K562 (cell line): ENCODE measurements at regions not wholly inside any gene's neighbourhood (a gene's known extent, or its start where the extent isn't known, plus 50 kb on each side); places are given as distances from the start of the nearest gene placed in this dataset.

Experiments
- ATAC-seq: fragments of 200-7000 bp; cut with Tn5 transposase; 3 replicates; pipeline ENCODE4 v1.9.1; 2020; ENCODE audit warnings: moderate library complexity
- BruUV-seq: library from RNA; stranded (reverse); fragments of 400-500 nt; replicated peaks from 2 replicates; lab custom pipeline; 2021; lab: Mats Ljungman, UMichigan
- CTCF ChIA-PET: fragments of 300-600 bp; formaldehyde crosslinking; extraction: SDS; loops from one replicate; lab custom pipeline; 2021; ENCODE audit warnings: low intra/inter-chr PET ratio; lab: Yijun Ruan, JAX
- POLR2A ChIA-PET: fragments of 300-600, 350-650 bp; sonication (Branson Sonifier 250); formaldehyde crosslinking; extraction: SDS; loops from one replicate; lab custom pipeline; 2021; ENCODE audit warnings: antibody characterized with exemption, inconsistent platforms; lab: Yijun Ruan, JAX
- DNase-seq, 4 experiments: peaks; one replicate each; pipeline versions ENCODE4 v3.0.0 to v3.0.0-alpha.2; 2011 to 2018; ENCODE audit warnings: low spot score in 3 of 4, mixed read lengths in 3 of 4; ENCODE audit errors: extremely low read depth in 1 of 4
- FAIRE-seq: peaks from 2 replicates; lab custom pipeline; 2011; peaks lifted over from hg19 to GRCh38; lab: Jason Lieb, UNC
- H2AFZ ChIP-seq: 2 replicates; pipeline ENCODE4 v1.6.0; 2011; ENCODE audit warnings: low read depth, low read length, control low read depth, inconsistent platforms
- H3K27ac ChIP-seq: fragments of 200-600 bp; 3 replicates; pipeline ENCODE4 v1.8.0; 2011; ENCODE audit warnings: low read depth, mild to moderate bottlenecking, control low read depth, inconsistent platforms, low read length, moderate library complexity, mixed read lengths; ENCODE audit errors: extremely low read depth
- H3K27me3 ChIP-seq, 2 experiments: fragments of 300-600 bp in 1 of 2; 2 replicates in 1 of 2; 3 replicates in 1 of 2; pipeline versions ENCODE4 v1.6.0 to v1.8.0; 2011; ENCODE audit warnings: inconsistent platforms in 2 of 2, low read length in 2 of 2, mild to moderate bottlenecking in 1 of 2, mixed read lengths in 1 of 2, moderate library complexity in 1 of 2; ENCODE audit not compliant: control insufficient read depth in 2 of 2, insufficient read depth in 2 of 2
- H3K36me3 ChIP-seq: fragments of 300-600 bp; 3 replicates; pipeline ENCODE4 v1.8.0; 2011; ENCODE audit warnings: mild to moderate bottlenecking, low read length, inconsistent platforms; ENCODE audit not compliant: control insufficient read depth, insufficient read depth
- H3K4me1 ChIP-seq, 2 experiments: fragments of 200-600 bp in 1 of 2; replicated peaks in 1 of 2; 2 replicates in 1 of 2; 3 replicates in 1 of 2; pipeline versions ENCODE4 v1.5.1 to v1.8.0; 2011; ENCODE audit warnings: inconsistent platforms in 2 of 2, low read length in 2 of 2, mild to moderate bottlenecking in 1 of 2, mixed read lengths in 1 of 2, moderate library complexity in 1 of 2; ENCODE audit not compliant: control insufficient read depth in 2 of 2, insufficient read depth in 2 of 2
- H3K4me2 ChIP-seq: 2 replicates; pipeline ENCODE4 v1.6.1; 2011; ENCODE audit warnings: low read length, control low read depth, inconsistent platforms, mixed read lengths; ENCODE audit not compliant: insufficient read depth
- H3K4me3 ChIP-seq: fragments of 200-600 bp; sonication (generic), shearing (Covaris generic); 2 replicates; pipeline ENCODE4 v1.5.1; 2016; ENCODE audit warnings: control low read depth, inconsistent platforms
- H3K79me2 ChIP-seq: fragments of 200-600 bp; 3 replicates; pipeline ENCODE4 v1.8.0; 2011; ENCODE audit warnings: low read length, inconsistent platforms; ENCODE audit not compliant: control insufficient read depth, insufficient read depth
- H3K9ac ChIP-seq, 2 experiments: 2 replicates each; pipeline versions ENCODE4 v1.6.0 to v1.6.1; 2011; ENCODE audit warnings: low read depth in 2 of 2, low read length in 2 of 2, control low read depth in 1 of 2, inconsistent platforms in 1 of 2, mild to moderate bottlenecking in 1 of 2, mixed read lengths in 1 of 2; ENCODE audit not compliant: insufficient read depth in 1 of 2
- H3K9me1 ChIP-seq: one replicate; pipeline ENCODE4 v1.6.0; 2011; ENCODE audit warnings: inconsistent platforms, mild to moderate bottlenecking, low read length, moderate library complexity; ENCODE audit not compliant: control insufficient read depth, insufficient read depth
- H3K9me3 ChIP-seq: replicated peaks from 2 replicates; pipeline ENCODE4 v1.5.1; 2011; ENCODE audit warnings: low read depth, low read length, inconsistent platforms; ENCODE audit not compliant: control insufficient read depth, insufficient read depth
- H4K20me1 ChIP-seq: replicated peaks from 2 replicates; pipeline ENCODE4 v1.6.1; 2011; ENCODE audit warnings: low read length, inconsistent platforms, mixed read lengths; ENCODE audit not compliant: control insufficient read depth, insufficient read depth
- BRD4 ChIP-seq: fragments of 200-600 bp; sonication (generic); IDR thresholded peaks from 2 replicates; pipeline ENCODE4 v1.6.1; 2017; ENCODE audit warnings: inconsistent platforms
- ETV5 ChIP-seq: sonication (generic); formaldehyde crosslinking; IDR thresholded peaks from 2 replicates; pipeline ENCODE4 v1.4.0; 2020; ENCODE audit warnings: low read depth, mild to moderate bottlenecking, missing genetic modification reagents
- GABPA ChIP-seq: fragments of 200-800 bp; sonication (Bioruptor generic); conservative IDR thresholded peaks from 2 replicates; pipeline ENCODE4 v1.6.1; 2016; ENCODE audit warnings: low read depth, missing genetic modification characterization, missing compliant biosample characterization
- HOXB6 ChIP-seq: fragments of 250-450 bp; sonication (Bioruptor Pico); IDR thresholded peaks from 2 replicates; pipeline ENCODE4 v1.5.1; 2022; ENCODE audit warnings: mild to moderate bottlenecking, borderline replicate concordance
- MEF2A ChIP-seq: IDR thresholded peaks from 2 replicates; pipeline ENCODE4 v1.6.1; 2011; ENCODE audit warnings: low read depth, mild to moderate bottlenecking, low read length, moderate library complexity; ENCODE audit not compliant: control insufficient read depth
- RFX1 ChIP-seq: fragments of 450-650 bp; IDR thresholded peaks from 2 replicates; pipeline ENCODE4 v1.6.1; 2016; ENCODE audit warnings: mild to moderate bottlenecking, moderate library complexity
- SETDB1 ChIP-seq: IDR thresholded peaks from one replicate; pipeline ENCODE4 v1.6.1; 2012; ENCODE audit warnings: low read length, control low read depth, inconsistent platforms
- TAL1 ChIP-seq: fragments of 450-650 bp; IDR thresholded peaks from 2 replicates; pipeline ENCODE4 v1.6.1; 2016; ENCODE audit warnings: mild to moderate bottlenecking
- TCF3 ChIP-seq: sonication (generic); formaldehyde crosslinking; IDR thresholded peaks from 2 replicates; pipeline ENCODE4 v1.4.0; 2020; ENCODE audit warnings: mild to moderate bottlenecking, missing genetic modification reagents
- TEAD1 ChIP-seq, 2 experiments: fragments of 450-650 bp in 1 of 2; sonication (generic) in 1 of 2; formaldehyde crosslinking; IDR thresholded peaks; 2 replicates each; pipeline versions ENCODE4 v1.4.0 to v1.8.0; 2020 to 2022; ENCODE audit warnings: mild to moderate bottlenecking in 2 of 2, missing genetic modification reagents in 1 of 2
- ZNF408 ChIP-seq: fragments of 250-450 bp; sonication (Bioruptor Pico); IDR thresholded peaks from 2 replicates; pipeline ENCODE4 v1.4.0; 2020; ENCODE audit warnings: low read depth, mild to moderate bottlenecking, moderate library complexity
- ZNF77 ChIP-seq: fragments of 250-450 bp; sonication (Bioruptor Pico); IDR thresholded peaks from 2 replicates; pipeline ENCODE4 v1.5.0; 2020
- WGBS: fragments of 100-300 bp; shearing (Covaris generic); methylation state at CpG from one replicate; pipeline ENCODE4 v1.1.6; 2016; ENCODE audit warnings: low coverage, mixed read lengths; ENCODE audit not compliant: insufficient coverage; ENCODE audit errors: missing lambda C conversion rate; 5-methylcytosine and 5-hydroxymethylcytosine counted together
- in situ Hi-C: fragments of 300-500 bp; cut with MboI; formaldehyde crosslinking; loops from 4 replicates; pipeline ENCODE4 v1.15.0; 2018; ENCODE audit warnings: inconsistent platforms, mixed read lengths
- intact Hi-C: fragments of 100-400 bp; cut with micrococcal nuclease; formaldehyde crosslinking; loops from 2 replicates; pipeline ENCODE4 v1.14.2; 2022
- TF ChIP-seq, protein P1 (sequence below): fragments of 200-400 bp; formaldehyde crosslinking; IDR thresholded peaks from 2 replicates; pipeline ENCODE4 v1.6.1; 2017; ENCODE audit warnings: mild to moderate bottlenecking, low read depth, low read length, moderate library complexity
- TF ChIP-seq, protein P2 (sequence below): sonication (generic); formaldehyde crosslinking; IDR thresholded peaks from 2 replicates; pipeline ENCODE4 v1.9.0; 2022; ENCODE audit warnings: mild to moderate bottlenecking, missing genetic modification reagents
- TF ChIP-seq, protein P3 (sequence below): IDR thresholded peaks from 3 replicates; pipeline ENCODE4 v1.6.1; 2011; ENCODE audit warnings: borderline replicate concordance, mild to moderate bottlenecking, moderate library complexity; ENCODE audit not compliant: insufficient read length; ENCODE audit errors: extremely low read depth
- TF ChIP-seq, protein P4 (sequence below): fragments of 450-650 bp; IDR thresholded peaks from 2 replicates; pipeline ENCODE4 v1.6.1; 2016; ENCODE audit warnings: missing biosample characterization, missing genetic modification characterization

DNA sequence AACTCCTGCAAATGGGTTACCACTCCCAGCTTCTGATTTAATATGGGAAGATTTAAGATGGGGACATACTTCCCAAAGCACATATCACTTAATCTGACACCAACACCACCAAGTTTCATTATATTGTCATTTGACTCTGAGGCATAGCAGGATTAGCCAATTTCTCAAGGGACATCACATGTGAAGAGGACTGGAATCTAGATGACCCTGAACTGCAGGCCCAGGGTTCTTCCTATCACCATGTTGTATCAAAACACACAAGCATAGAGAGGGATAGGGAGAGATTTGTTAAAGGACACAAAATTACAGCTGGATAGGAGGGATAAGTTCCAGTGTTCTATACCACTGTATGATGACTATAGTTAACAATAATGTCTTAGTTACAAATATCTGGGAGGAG is 168.3 kb upstream of the PPP2R2B start (continued):
- no peak for TF ChIP-seq SETDB1
- TF ChIP-seq ZNF408 (CRISPR knock-in tag): no peak
- TF ChIP-seq, all 486 proteins: peak for 0

DNA sequence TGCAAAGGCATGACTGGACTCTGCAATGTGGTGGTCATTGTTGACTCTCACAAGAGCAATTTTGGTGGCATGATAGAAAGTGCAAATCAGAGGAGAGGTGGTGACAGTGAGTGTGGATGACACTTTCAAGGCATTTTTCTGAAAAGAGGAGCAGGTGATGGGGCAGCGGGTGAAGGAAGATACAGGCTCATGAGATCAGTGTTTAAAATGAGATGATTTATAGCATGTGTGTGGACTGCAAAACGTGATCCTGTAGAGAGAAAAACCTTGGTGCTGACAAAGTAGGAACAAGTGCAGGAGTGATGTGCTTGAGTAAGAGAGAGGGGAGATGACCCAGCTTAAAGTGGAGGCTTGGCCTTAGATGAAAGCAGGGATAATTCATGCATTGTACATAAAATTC is 171.2 kb upstream of the PPP2R2B start:
- no peak for FAIRE-seq
- BruUV-seq: no TSS peak
- Histone ChIP-seq H3K9me1 (no peaks in the 10 kb centered on the region), H3K27ac (no peak overlapping the region), H3K79me2 (no peaks in the 10 kb centered on the region), H2AFZ (no peak overlapping the region), H3K4me3 (no peak overlapping the region), H3K9ac (no peak overlapping the region), H3K9me3 (no peaks in the 10 kb centered on the region), H3K4me2 (no peak overlapping the region), H3K27me3 (no peaks in the 10 kb centered on the region), H3K36me3 (no peaks in the 10 kb centered on the region), H3K4me1 (no peaks in the 10 kb centered on the region), H4K20me1 (no peaks in the 10 kb centered on the region)
- 0% methylated on average over 2 of the region's 2 CpGs for WGBS
- intact Hi-C loops: no loop called here
- DNase-seq: no peak
- TF ChIP-seq TCF3 (CRISPR knock-in tag): no peak
- TF ChIP-seq TAL1: no peak
- TF ChIP-seq, protein P1, sequence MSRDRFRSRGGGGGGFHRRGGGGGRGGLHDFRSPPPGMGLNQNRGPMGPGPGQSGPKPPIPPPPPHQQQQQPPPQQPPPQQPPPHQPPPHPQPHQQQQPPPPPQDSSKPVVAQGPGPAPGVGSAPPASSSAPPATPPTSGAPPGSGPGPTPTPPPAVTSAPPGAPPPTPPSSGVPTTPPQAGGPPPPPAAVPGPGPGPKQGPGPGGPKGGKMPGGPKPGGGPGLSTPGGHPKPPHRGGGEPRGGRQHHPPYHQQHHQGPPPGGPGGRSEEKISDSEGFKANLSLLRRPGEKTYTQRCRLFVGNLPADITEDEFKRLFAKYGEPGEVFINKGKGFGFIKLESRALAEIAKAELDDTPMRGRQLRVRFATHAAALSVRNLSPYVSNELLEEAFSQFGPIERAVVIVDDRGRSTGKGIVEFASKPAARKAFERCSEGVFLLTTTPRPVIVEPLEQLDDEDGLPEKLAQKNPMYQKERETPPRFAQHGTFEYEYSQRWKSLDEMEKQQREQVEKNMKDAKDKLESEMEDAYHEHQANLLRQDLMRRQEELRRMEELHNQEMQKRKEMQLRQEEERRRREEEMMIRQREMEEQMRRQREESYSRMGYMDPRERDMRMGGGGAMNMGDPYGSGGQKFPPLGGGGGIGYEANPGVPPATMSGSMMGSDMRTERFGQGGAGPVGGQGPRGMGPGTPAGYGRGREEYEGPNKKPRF: no peak
- TF ChIP-seq, protein P2, sequence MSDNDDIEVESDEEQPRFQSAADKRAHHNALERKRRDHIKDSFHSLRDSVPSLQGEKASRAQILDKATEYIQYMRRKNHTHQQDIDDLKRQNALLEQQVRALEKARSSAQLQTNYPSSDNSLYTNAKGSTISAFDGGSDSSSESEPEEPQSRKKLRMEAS (CRISPR knock-in tag): no peak
- no peak for TF ChIP-seq MEF2A
- TF ChIP-seq ZNF77 (CRISPR knock-in tag): no peak
- no peak for TF ChIP-seq GABPA (tag)
- TF ChIP-seq HOXB6: no peak
- no peak for TF ChIP-seq RFX1
- no peak for TF ChIP-seq TEAD1 (CRISPR knock-in tag; IDR thresholded peaks at IDR 0.05)
- TF ChIP-seq BRD4: no peak
- TF ChIP-seq, protein P3, sequence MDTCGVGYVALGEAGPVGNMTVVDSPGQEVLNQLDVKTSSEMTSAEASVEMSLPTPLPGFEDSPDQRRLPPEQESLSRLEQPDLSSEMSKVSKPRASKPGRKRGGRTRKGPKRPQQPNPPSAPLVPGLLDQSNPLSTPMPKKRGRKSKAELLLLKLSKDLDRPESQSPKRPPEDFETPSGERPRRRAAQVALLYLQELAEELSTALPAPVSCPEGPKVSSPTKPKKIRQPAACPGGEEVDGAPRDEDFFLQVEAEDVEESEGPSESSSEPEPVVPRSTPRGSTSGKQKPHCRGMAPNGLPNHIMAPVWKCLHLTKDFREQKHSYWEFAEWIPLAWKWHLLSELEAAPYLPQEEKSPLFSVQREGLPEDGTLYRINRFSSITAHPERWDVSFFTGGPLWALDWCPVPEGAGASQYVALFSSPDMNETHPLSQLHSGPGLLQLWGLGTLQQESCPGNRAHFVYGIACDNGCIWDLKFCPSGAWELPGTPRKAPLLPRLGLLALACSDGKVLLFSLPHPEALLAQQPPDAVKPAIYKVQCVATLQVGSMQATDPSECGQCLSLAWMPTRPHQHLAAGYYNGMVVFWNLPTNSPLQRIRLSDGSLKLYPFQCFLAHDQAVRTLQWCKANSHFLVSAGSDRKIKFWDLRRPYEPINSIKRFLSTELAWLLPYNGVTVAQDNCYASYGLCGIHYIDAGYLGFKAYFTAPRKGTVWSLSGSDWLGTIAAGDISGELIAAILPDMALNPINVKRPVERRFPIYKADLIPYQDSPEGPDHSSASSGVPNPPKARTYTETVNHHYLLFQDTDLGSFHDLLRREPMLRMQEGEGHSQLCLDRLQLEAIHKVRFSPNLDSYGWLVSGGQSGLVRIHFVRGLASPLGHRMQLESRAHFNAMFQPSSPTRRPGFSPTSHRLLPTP: no peak
- TF ChIP-seq, protein P4, sequence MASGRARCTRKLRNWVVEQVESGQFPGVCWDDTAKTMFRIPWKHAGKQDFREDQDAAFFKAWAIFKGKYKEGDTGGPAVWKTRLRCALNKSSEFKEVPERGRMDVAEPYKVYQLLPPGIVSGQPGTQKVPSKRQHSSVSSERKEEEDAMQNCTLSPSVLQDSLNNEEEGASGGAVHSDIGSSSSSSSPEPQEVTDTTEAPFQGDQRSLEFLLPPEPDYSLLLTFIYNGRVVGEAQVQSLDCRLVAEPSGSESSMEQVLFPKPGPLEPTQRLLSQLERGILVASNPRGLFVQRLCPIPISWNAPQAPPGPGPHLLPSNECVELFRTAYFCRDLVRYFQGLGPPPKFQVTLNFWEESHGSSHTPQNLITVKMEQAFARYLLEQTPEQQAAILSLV (tag): no peak
- no peak for TF ChIP-seq ETV5 (CRISPR knock-in tag)
- ChIA-PET POLR2A (no interaction called here), CTCF (no interaction called here)
- ATAC-seq: no peak
- in situ Hi-C loops: no loop called here
